Lower leg skin (tissue), 3 donors: ENCODE measurements at regions not wholly inside any gene's neighbourhood (a gene's known extent, or its start where the extent isn't known, plus 50 kb on each side); places are given as distances from the start of the nearest gene placed in this dataset.

Experiments
- POLR2A ChIP-seq, 2 donors: fragments of 450-650 bp; IDR thresholded peaks; one replicate each; pipeline ENCODE4 v1.6.1; 2016 to 2017; ENCODE audit warnings: antibody characterized with exemption in 2 of 2, mild to moderate bottlenecking in 1 of 2, moderate library complexity in 1 of 2
- TF ChIP-seq, protein P1 (sequence below), 3 donors: fragments of 450-650 bp; IDR thresholded peaks; one replicate each; pipeline ENCODE4 v1.5.1; 2016; ENCODE audit warnings: antibody characterized with exemption in 3 of 3, mild to moderate bottlenecking in 3 of 3, moderate library complexity in 2 of 3

DNA sequence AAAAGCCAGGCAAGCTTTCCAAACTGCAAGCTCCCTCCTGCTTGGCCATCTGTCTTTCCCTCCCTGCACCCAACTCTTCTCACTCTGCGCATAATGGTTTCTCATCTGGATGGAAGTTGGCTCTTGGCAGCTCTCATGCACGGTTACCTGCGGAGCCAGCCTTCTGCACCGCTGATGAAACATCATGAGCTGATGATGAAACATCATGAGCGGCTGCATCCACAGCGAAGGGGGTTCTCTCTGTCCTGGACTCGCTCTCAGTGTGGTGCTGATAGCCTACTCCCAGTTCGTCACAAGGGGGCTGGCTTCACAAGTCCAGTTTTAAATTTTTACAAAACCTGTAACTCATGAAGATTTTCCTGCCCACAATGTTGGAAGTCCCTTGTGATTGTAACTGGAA, 457.5 kb downstream of the ACTR3B start:
- TF ChIP-seq POLR2A (IDR thresholded peaks at IDR 0.05): no peak
- TF ChIP-seq, protein P1, sequence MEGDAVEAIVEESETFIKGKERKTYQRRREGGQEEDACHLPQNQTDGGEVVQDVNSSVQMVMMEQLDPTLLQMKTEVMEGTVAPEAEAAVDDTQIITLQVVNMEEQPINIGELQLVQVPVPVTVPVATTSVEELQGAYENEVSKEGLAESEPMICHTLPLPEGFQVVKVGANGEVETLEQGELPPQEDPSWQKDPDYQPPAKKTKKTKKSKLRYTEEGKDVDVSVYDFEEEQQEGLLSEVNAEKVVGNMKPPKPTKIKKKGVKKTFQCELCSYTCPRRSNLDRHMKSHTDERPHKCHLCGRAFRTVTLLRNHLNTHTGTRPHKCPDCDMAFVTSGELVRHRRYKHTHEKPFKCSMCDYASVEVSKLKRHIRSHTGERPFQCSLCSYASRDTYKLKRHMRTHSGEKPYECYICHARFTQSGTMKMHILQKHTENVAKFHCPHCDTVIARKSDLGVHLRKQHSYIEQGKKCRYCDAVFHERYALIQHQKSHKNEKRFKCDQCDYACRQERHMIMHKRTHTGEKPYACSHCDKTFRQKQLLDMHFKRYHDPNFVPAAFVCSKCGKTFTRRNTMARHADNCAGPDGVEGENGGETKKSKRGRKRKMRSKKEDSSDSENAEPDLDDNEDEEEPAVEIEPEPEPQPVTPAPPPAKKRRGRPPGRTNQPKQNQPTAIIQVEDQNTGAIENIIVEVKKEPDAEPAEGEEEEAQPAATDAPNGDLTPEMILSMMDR (IDR thresholded peaks at IDR 0.05): no peak
